Esophagus squamous epithelium (tissue), 5 donors: ENCODE measurements at regions not wholly inside any gene's neighbourhood (a gene's known extent, or its start where the extent isn't known, plus 50 kb on each side); places are given as distances from the start of the nearest gene placed in this dataset.

ENCODE experiments used
- DNase-seq: peaks from one replicate; lab custom pipeline; 2025; lab: John Stamatoyannopoulos, UW
- H3K27ac ChIP-seq, 4 donors: fragments of 200-600 bp; sonication (generic); one replicate each; pipeline ENCODE4 v1.5.1; 2016 to 2019; ENCODE audit warnings: mild to moderate bottlenecking in 1 of 4
- H3K27me3 ChIP-seq, 4 donors: fragments of 200-600 bp; sonication (generic); 1 replicate in 3 of 4; 2 replicates in 1 of 4; pipeline versions ENCODE4 v1.5.1 to v1.6.0; 2017 to 2021; ENCODE audit warnings: antibody characterized with exemption in 1 of 4
- H3K36me3 ChIP-seq, 3 donors: fragments of 200-600 bp; sonication (generic); one replicate each; pipeline ENCODE4 v1.5.1; 2016 to 2019
- H3K4me1 ChIP-seq, 3 donors: fragments of 200-600 bp; sonication (generic); one replicate each; pipeline ENCODE4 v1.5.1; 2017 to 2019
- H3K4me3 ChIP-seq, 4 donors: fragments of 200-600 bp; sonication (generic); 1 replicate in 3 of 4; 2 replicates in 1 of 4; pipeline ENCODE4 v1.5.1; 2016 to 2019; ENCODE audit warnings: mild to moderate bottlenecking in 2 of 4, moderate library complexity in 1 of 4
- H3K9me3 ChIP-seq, 3 donors: fragments of 200-600 bp; sonication (generic); one replicate each; pipeline ENCODE4 v1.5.1; 2016 to 2019
- CTCF ChIP-seq, 6 experiments: fragments of 450-650 bp in 4 of 6; fragments of 200-600 bp in 2 of 6; sonication (generic) in 2 of 6; IDR thresholded peaks; one replicate each; pipeline ENCODE4 v1.5.1; 2016 to 2019; ENCODE audit warnings: antibody characterized with exemption in 6 of 6, mild to moderate bottlenecking in 4 of 6, moderate library complexity in 4 of 6
- POLR2A ChIP-seq, 4 donors: fragments of 450-650 bp; IDR thresholded peaks; one replicate each; pipeline ENCODE4 v1.6.1; 2017; ENCODE audit warnings: antibody characterized with exemption in 4 of 4, mild to moderate bottlenecking in 4 of 4, moderate library complexity in 3 of 4
- WGBS, 2 donors: methylation state at CpG; one replicate each; pipeline ENCODE4 v1.1.5; 2018; 5-methylcytosine and 5-hydroxymethylcytosine counted together
- intact Hi-C: fragments of 100-400 bp; cut with DNase I; formaldehyde crosslinking; loops from one replicate; pipeline ENCODE4 v1.15.0; 2022
- donor health status: DM: yes; HTN: yes; CAD: no.

GRCh38 chr1:29960876-29961275 lies 724.6 kb downstream of the PTPRU start:
- no CpG with 5 or more reads among the region's 10 CpGs for WGBS, 2 donors
- H3K9me3 ChIP-seq = no peaks in the 10 kb centered on the region
- H3K27me3 ChIP-seq = peaks cover 0 to 54% (median 0%) of the 10 kb centered on the region in 4 donors
- no peak overlapping the region for H3K27ac ChIP-seq
- H3K36me3 ChIP-seq = no peaks in the 10 kb centered on the region
- no peak for DNase-seq
- H3K4me3 ChIP-seq = no peak overlapping the region
- no peaks in the 10 kb centered on the region for H3K4me1 ChIP-seq
- TF ChIP-seq CTCF (IDR thresholded peaks at IDR 0.05) (no peak), POLR2A (IDR thresholded peaks at IDR 0.05) (no peak)
- intact Hi-C loops = no loop called here

- Histone ChIP-seq H3K4me1 (no peaks in the 10 kb centered on the region), H3K36me3 (no peaks in the 10 kb centered on the region), H3K9me3 (no peaks in the 10 kb centered on the region), H3K4me3 (no peak overlapping the region), H3K27me3 (peaks cover 0 to 50% (median 0%) of the 10 kb centered on the region in 4 donors), H3K27ac (no peak overlapping the region)
- TF ChIP-seq POLR2A (IDR thresholded peaks at IDR 0.05) (no peak), CTCF (IDR thresholded peaks at IDR 0.05) (no peak)
- intact Hi-C loops = no loop called here
- WGBS, 2 donors = 61 to 79% methylated on average over 6 to 7 of the region's 10 CpGs
- no peak for DNase-seq
Observed at GRCh38 chr1:29960156-29960755, 723.9 kb downstream of the PTPRU start.

- H3K27ac ChIP-seq = no peak overlapping the region
- TF ChIP-seq CTCF (IDR thresholded peaks at IDR 0.05) (no peak), POLR2A (IDR thresholded peaks at IDR 0.05) (no peak)
- 92% methylated on average over 2 of the region's 4 CpGs; no CpG with 5 or more reads in 1 of the 2 donors for WGBS, 2 donors
- no peak overlapping the region for H3K4me3 ChIP-seq
- peaks cover 0 to 51% (median 0%) of the 10 kb centered on the region in 4 donors for H3K27me3 ChIP-seq
- intact Hi-C loops = no loop called here
- no peaks in the 10 kb centered on the region for H3K9me3 ChIP-seq
- no peaks in the 10 kb centered on the region for H3K4me1 ChIP-seq
- no peaks in the 10 kb centered on the region for H3K36me3 ChIP-seq
- DNase-seq = no peak
Observed at GRCh38 chr1:29959356-29959755, 723.0 kb downstream of the PTPRU start.

GRCh38 chr1:29958271-29958670 lies 721.9 kb downstream of the PTPRU start:
- Histone ChIP-seq H3K27me3 (peaks cover 0 to 49% (median 0%) of the 10 kb centered on the region in 4 donors), H3K4me1 (no peaks in the 10 kb centered on the region), H3K4me3 (no peak overlapping the region), H3K9me3 (no peaks in the 10 kb centered on the region), H3K27ac (no peak overlapping the region), H3K36me3 (no peaks in the 10 kb centered on the region)
- no peak for DNase-seq
- intact Hi-C loops = no loop called here
- TF ChIP-seq POLR2A (IDR thresholded peaks at IDR 0.05) = no peak
- no peak for TF ChIP-seq CTCF (IDR thresholded peaks at IDR 0.05)
- 81 to 86% methylated on average over 5 of the region's 5 CpGs for WGBS, 2 donors

- H3K4me3 ChIP-seq = no peak overlapping the region
- no peaks in the 10 kb centered on the region for H3K9me3 ChIP-seq
- no peak overlapping the region for H3K27ac ChIP-seq
- peaks cover 0 to 38% (median 0%) of the 10 kb centered on the region in 4 donors for H3K27me3 ChIP-seq
- 83 to 86% methylated on average over 3 to 4 of the region's 4 CpGs for WGBS, 2 donors
- no peaks in the 10 kb centered on the region for H3K4me1 ChIP-seq
- intact Hi-C loops = no loop called here
- DNase-seq = no peak
- TF ChIP-seq POLR2A (IDR thresholded peaks at IDR 0.05) = no peak
- no peak for TF ChIP-seq CTCF (IDR thresholded peaks at IDR 0.05)
- no peaks in the 10 kb centered on the region for H3K36me3 ChIP-seq
Observed at GRCh38 chr1:29956349-29957030, 720.2 kb downstream of the PTPRU start.
